Spleen (tissue), 7 donors: ENCODE measurements at regions not wholly inside any gene's neighbourhood (a gene's known extent, or its start where the extent isn't known, plus 50 kb on each side); places are given as distances from the start of the nearest gene placed in this dataset.

Source experiments
- POLR2A ChIP-seq, 3 donors: fragments of 450-650 bp; IDR thresholded peaks; one replicate each; pipeline ENCODE4 v1.5.1; 2017; ENCODE audit warnings: antibody characterized with exemption in 3 of 3, mild to moderate bottlenecking in 1 of 3
- POLR2AphosphoS5 ChIP-seq, 3 donors: sonication (generic); formaldehyde crosslinking; IDR thresholded peaks; one replicate each; pipeline ENCODE4 v1.5.1; 2017; ENCODE audit warnings: antibody characterized with exemption in 3 of 3
- TF ChIP-seq, protein P1 (sequence below), 11 experiments: fragments of 200-600 bp in 7 of 11; fragments of 450-650 bp in 4 of 11; sonication (generic) in 4 of 11; IDR thresholded peaks in 8 of 11; conservative IDR thresholded peaks in 3 of 11; 1 replicate in 7 of 11; 2 replicates in 4 of 11; pipeline versions ENCODE4 v1.4.0 to v1.8.0; 2016 to 2021; ENCODE audit warnings: antibody characterized with exemption in 11 of 11, inconsistent platforms in 4 of 11, mild to moderate bottlenecking in 1 of 11
- donor health status: DM: no; HTN: no; CAD: no; lungs with moderate emphysema.
- donor health status: DM: no; HTN: no; CAD: no.
- donor health status: DM: no; HTN: no; CAD: no.

DNA sequence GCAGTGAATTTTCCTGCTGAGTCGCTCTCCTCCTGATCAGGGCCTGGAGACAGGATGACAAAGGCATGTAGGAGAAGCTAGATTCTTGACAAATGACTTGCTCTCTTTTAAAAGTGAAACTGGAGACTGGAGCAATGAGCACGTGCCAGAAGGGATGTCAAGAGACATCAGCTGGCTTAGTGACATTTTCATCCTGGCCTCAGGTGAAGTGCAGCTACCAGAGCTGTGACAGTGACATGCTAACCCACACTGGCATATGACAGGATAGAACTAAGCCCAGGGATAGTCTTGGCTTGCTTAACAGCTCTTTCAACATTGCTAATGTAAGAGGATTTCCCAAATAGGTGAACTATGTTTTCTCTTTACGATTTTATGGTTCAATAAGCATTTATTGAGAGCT lies 757.5 kb upstream of the DDX18 start:
- TF ChIP-seq, protein P1, sequence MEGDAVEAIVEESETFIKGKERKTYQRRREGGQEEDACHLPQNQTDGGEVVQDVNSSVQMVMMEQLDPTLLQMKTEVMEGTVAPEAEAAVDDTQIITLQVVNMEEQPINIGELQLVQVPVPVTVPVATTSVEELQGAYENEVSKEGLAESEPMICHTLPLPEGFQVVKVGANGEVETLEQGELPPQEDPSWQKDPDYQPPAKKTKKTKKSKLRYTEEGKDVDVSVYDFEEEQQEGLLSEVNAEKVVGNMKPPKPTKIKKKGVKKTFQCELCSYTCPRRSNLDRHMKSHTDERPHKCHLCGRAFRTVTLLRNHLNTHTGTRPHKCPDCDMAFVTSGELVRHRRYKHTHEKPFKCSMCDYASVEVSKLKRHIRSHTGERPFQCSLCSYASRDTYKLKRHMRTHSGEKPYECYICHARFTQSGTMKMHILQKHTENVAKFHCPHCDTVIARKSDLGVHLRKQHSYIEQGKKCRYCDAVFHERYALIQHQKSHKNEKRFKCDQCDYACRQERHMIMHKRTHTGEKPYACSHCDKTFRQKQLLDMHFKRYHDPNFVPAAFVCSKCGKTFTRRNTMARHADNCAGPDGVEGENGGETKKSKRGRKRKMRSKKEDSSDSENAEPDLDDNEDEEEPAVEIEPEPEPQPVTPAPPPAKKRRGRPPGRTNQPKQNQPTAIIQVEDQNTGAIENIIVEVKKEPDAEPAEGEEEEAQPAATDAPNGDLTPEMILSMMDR (IDR thresholded peaks at IDR 0.05 in 8 of 11, conservative IDR thresholded peaks at IDR 0.05 in 3 of 11): no peak
- TF ChIP-seq POLR2A (IDR thresholded peaks at IDR 0.05) (no peak), POLR2AphosphoS5 (IDR thresholded peaks at IDR 0.05) (no peak)
